Stimulated activated CD8-positive, alpha-beta memory T cell treated with anti-CD3 and anti-CD28 coated beads, Interleukin-7, amount 100 ng/mL, for 48 hours (primary cell): ENCODE measurements at regions not wholly inside any gene's neighbourhood (a gene's known extent, or its start where the extent isn't known, plus 50 kb on each side); places are given as distances from the start of the nearest gene placed in this dataset.

Experiments used
- DNase-seq, 2 donors: peaks; one replicate each; pipeline ENCODE4 v3.0.0-alpha.2; 2020; ENCODE audit warnings: low read depth in 1 of 2; ENCODE audit errors: extremely low read depth in 1 of 2

DNA sequence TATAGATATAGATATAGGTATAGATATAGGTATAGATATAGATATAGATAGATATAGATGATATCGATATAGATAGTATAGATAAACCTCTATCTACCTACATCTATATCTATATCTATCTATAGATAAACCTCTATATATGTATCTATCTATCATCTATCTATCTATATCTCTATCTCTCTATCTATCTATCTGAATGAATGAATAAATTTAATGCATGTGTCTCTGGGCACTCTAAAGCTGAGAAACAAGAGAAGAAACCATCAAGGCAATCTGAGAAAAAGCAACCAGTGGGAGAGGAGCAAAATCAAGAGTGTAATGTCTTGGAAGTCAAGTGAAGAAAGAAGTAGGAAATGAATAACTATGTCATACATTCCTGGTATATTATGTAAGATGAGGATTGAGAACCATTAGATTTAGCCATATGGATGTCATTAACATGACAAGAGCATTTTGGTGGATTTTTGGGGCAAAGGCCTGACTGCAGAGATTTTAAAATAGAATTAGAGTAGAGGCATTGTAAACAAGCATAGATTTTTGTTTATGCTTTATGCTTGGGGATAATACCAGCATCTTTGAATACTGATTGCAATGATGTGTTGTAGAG lies 1262.7 kb upstream of the MIR17HG start:
- DNase-seq = no peak

DNA sequence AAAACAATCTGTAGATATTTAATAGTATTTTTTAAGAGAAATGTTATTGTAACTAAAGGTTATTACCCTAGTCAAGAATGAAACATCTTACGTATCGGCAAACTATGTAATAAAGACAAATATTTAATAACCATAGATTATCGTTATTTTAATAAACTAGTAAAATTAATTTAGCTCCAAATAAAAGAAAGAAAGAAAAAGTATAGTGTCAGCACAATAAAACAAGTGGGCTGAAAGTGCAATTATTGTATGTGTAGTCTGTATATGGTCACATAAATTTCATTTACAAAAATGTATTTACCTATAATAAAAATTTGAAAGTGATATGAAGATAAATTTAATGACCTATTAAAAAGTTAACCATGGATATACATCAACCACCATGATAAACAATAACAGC lies 1258.4 kb upstream of the MIR17HG start:
- DNase-seq = no peak

GRCh38 chr13:90091611-90092010 lies 1255.9 kb upstream of the MIR17HG start:
- no peak for DNase-seq

- no peak for DNase-seq
These were observed 1253.1 kb upstream of the MIR17HG start for GRCh38 chr13:90094357-90094756.

DNA sequence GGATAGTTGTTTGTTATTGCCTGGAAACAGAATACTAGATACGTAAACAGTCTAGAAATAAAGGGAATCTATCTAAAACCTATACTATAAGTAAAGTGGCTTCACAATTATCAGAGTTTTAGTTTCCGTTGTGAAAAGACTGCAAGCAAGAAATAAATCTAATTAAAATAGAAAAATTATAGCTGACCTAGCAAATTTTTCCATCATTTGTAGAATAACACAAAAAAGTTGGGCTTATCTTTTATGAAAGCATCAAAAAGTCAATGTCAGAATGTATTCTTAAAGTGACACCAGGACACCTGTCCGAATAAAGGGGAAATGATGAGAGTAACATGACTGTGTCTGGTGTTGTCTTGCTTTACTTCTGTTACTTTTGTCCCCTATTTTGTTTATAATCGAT lies 1248.9 kb upstream of the MIR17HG start:
- DNase-seq = no peak

GRCh38 chr13:90099847-90100246 lies 1247.6 kb upstream of the MIR17HG start:
- DNase-seq = no peak

DNA sequence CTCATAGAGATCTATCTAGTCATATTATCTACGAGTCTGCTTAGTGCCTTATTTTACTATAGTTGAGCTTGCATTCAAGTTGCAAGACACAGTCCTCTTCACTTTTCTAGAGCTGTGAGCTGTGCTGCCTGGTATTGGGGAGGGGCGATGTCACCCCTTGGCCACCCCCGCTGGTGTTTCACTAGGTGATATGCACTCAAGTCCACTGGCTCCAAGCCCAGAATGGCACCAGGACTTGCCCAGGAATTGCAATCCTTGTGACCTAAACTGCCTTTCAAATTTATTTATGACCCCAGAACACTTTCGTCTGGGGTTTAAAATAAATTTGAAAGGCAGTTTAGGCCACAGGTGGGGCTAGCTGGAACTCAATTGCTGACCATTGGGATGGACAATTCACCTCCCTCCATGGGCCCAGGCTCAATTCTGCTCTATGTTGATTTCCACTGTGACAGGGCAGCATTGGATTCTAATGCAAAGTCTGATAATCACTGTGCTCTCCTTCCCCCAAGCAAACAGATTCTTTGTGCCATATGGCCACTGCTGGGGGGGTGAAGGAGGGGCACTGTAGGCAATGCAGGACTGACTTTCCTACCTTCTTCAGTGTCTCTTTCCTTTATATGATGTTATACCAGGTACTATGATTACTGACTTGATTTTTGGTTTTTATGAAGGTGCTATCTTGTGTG lies 1244.2 kb upstream of the MIR17HG start:
- no peak for DNase-seq

DNA sequence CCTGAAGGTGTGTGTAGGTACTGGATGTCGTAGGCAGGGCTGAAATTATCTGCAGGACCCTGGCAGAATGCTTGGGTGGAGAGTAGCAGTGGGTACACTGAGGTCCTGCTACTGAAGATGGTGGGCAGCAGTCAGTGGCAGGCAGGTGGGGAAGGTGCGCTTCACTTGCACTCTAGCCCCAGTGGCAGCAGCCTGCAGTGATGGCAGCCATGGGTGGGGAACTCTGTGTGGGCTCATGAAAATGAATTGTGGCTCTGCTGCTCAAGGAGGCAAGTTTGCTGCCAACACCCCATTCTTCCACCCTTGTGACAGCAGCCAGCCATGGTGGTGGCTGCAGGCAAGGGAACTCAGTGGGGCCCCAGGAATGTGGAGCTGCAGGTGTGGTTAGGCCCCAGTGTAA lies 1242.7 kb upstream of the MIR17HG start:
- DNase-seq = no peak

DNA sequence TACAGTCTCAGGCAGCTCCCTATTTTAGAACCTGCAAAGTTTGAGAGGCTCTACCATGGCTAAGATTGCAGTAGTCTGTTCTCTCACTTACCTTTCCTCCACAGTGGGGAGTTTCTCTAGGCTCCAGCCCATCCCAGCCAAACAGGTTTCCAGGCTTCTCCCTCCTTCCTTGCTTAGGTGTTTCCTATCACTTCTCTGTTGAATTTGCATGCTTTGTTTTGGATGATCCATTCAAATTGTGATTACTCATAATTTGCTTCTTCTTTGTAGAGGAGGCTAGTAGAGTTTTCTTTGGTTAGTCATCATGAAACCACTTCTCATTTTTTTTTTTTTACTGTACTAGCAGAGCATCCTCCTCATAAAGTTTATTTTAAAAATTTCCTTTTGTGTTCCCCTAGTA lies 1242.2 kb upstream of the MIR17HG start:
- DNase-seq = no peak

DNA sequence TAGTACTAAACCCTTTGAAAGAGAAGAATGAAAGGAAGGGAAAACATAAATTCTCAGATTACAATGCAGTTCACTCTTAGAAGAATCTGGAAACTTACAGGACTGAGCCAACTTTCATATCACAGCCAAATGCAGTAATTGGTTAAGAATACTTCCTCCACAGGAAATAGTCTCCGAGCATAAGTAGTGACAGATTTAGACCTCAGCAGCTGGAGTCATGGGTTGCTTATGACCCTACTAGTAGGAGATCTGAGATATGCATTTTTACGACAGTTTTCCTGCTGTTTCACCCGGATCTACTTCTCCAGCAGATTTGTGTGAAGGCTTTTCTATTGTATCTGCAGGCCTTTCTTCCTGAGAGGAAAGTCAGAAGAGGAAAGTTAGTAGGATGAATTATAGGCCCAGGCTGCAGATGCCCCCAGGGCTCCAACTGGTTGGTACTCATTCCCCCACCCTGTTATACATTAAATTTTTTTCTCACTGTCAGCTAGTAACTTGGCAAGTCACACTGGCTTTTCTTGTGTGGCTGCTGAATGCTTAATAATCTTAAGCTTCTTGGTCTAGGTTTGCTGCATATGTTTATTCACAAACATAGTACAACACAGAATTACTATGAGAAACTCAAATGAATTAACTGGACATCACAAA lies 1241.5 kb upstream of the MIR17HG start:
- no peak for DNase-seq

DNA sequence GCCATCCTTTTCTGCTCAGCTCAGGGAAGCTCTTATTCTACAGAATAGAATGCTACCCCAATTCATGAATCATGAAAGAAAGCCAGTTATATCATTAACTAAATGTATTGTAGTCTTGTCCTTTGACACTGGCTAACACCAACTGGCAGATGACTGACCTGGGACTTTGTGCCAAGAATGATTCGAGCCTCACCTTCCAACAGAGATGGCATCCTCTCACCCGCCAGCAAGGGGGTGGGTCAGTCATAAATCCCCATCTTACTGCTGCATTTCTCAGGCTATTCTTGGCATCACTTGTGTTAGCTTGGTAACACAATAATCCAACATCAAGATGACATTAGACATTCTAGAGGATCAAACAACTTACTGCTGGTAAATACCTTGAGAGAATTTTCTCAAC lies 1239.8 kb upstream of the MIR17HG start:
- DNase-seq = no peak

GRCh38 chr13:90108547-90108946 lies 1238.9 kb upstream of the MIR17HG start:
- no peak for DNase-seq

DNA sequence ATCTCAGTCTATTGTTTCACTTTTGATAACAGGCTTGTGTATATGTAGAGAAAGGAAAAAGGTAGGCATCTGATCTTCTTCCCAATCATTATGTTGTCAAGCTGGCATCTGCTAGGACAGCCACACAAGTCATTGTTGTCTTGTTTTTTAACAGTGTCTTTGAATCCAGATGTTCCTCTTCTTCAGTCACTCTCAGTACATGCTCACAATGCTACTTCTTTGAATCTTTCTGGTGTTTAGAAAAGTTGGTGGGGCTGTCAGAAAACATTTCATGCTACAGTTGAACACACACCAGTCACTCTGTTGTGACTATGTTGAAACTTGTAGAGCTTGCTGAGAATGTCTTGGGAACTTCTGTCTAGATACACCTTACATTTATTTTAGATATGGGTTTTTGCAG lies 1231.4 kb upstream of the MIR17HG start:
- DNase-seq = no peak

GRCh38 chr13:90118467-90119071 lies 1228.9 kb upstream of the MIR17HG start:
- no peak for DNase-seq

DNA sequence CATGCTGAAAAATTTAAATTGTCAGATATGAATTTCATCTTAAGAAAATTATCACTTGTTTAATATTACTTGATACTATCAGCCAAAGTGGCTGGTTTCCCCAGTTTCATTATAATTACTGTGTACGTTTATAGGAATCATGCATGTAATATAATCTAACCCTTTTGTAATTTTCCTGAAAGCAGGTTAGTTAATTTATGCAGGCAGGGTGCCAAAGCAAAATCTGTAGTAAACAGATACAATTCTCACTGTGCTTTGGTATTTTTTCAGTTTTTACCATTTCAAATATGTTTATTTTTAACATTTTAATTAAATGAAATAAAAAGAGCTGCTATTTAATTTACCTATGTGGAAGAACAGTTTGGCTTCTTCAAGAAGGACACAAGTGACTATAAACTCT lies 1227.5 kb upstream of the MIR17HG start:
- DNase-seq = no peak

GRCh38 chr13:90121784-90122183 lies 1225.7 kb upstream of the MIR17HG start:
- no peak for DNase-seq

- no peak for DNase-seq
These were observed 1225.0 kb upstream of the MIR17HG start for GRCh38 chr13:90122531-90122930.

DNA sequence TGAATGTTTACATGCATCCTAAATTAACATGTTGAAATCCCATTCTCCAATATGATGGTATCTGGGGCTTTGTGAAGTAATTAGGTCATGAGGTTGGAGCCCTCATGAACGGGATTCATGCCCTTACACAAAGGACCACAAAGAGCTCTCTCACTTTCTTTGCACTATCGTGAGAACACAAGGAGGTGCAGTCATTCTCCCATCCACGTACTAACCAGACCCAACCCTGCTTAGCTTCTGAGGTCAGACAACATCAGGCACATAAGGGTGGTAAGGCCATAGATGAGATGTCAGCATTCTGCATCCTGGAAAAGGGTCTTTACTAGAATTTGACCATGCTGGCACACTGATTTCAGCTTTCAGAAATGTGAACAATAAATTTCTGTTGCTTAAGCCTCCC lies 1211.9 kb upstream of the MIR17HG start:
- DNase-seq = no peak

GRCh38 chr13:90142251-90142650 lies 1205.2 kb upstream of the MIR17HG start:
- no peak for DNase-seq

DNA sequence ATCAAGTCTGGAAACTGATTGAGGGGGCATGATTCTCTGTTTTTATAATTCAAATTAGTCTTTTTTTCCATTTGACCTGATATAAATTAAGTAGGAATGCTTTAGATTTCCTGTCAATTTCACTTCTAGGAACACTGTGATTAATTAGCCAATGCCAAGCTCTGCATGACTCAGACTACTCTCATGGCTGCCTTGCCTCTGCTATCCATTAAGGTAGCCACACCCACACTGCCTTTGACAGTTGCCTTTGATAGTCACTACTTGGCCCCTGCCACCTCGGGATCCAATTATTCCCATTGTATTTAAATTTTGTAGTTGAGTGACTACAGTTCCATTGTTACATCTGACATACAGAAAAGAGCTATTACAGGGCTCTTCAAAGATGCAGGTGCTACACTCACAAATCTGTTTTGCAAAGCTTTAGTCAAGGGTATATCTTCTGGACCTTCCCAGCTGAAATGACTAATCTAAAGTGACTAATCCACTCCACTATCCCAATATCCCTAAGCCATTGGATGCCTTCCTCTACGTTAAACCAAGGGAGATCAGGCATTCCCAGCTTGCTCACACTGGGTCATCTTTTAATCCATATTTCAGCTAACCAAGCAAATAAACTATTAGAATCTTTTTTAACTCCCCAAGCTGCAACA lies 1193.1 kb upstream of the MIR17HG start:
- DNase-seq = no peak

DNA sequence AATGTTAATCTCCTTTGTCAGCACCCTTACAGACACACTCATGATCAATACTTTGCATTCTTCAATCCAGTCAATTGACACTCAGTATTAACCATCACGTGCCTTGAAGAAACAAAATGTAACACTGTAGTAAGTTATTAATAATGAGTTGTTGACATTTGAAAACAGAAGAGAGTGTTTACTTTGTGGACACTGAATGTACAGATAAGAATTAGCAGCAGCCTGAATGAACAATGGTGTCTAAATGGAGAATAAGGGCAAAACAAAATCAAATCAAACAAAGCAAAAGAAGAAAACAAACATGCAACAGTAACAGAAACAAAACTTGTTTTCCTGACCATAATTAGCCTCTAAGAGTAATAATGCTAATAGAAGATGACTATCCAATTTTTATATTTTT lies 1191.1 kb upstream of the MIR17HG start:
- no peak for DNase-seq

- DNase-seq = no peak
These were observed 1178.5 kb upstream of the MIR17HG start for GRCh38 chr13:90168953-90169352.
